Lower lobe of right lung (tissue), 2 donors: ENCODE measurements at regions not wholly inside any gene's neighbourhood (a gene's known extent, or its start where the extent isn't known, plus 50 kb on each side); places are given as distances from the start of the nearest gene placed in this dataset.
"Not testable (repeated sequence)": the region's sequence is repeated elsewhere in the genome, so short reads cannot be mapped to it uniquely, and the experiment has no call there.

Experiments used
- ATAC-seq, 2 donors: fragments of 200-7000 bp; cut with Tn5 transposase; one replicate each; pipeline ENCODE4 v1.9.1; 2020 to 2022; ENCODE audit warnings: mild to moderate bottlenecking in 2 of 2, moderate library complexity in 2 of 2
- DNase-seq: peaks from one replicate; pipeline ENCODE4 v3.0.0-alpha.2; 2020
- H3K27ac ChIP-seq: fragments of 200-600 bp; one replicate; pipeline ENCODE4 v1.8.0; 2022
- H3K27me3 ChIP-seq: fragments of 200-600 bp; one replicate; pipeline ENCODE4 v1.8.0; 2022; ENCODE audit warnings: low read depth
- H3K36me3 ChIP-seq: fragments of 200-600 bp; one replicate; pipeline ENCODE4 v1.8.0; 2022; ENCODE audit warnings: mild to moderate bottlenecking
- H3K4me1 ChIP-seq: fragments of 200-600 bp; one replicate; pipeline ENCODE4 v1.8.0; 2022
- H3K4me3 ChIP-seq: fragments of 200-600 bp; one replicate; pipeline ENCODE4 v1.8.0; 2022; ENCODE audit warnings: mild to moderate bottlenecking
- H3K9me3 ChIP-seq: fragments of 200-600 bp; one replicate; pipeline ENCODE4 v1.8.0; 2022
- intact Hi-C: fragments of 100-400 bp; cut with DNase I; formaldehyde crosslinking; loops from one replicate; pipeline ENCODE4 v1.11.0; 2022
- TF ChIP-seq, protein P1 (sequence below): fragments of 200-600 bp; IDR thresholded peaks from one replicate; pipeline ENCODE4 v1.8.0; 2022; ENCODE audit warnings: antibody characterized with exemption, mild to moderate bottlenecking
- donor health status: DM: no; HTN: yes; CAD: no; lungs with severe emphysema.

DNA sequence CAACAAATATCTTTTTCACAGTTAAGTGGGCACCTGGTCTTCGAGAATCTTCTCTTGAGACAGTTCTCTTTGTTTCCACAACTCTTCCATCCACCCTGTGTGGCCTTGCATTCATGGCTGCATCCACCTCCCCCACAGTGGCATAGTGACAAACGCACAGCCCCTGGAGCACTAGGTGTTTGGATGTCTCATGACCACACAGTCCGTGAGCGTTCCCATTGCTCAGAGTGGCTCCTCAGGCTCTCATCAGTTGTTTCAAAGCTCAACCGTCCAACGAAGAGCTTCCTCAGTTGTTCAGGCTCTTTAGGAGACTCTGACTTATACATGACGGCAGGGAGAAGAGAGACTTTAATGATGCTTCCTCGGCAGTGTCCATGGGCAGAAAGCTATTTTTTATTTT lies 191.6 kb downstream of the CDRT15L2 start:
- TF ChIP-seq, protein P1, sequence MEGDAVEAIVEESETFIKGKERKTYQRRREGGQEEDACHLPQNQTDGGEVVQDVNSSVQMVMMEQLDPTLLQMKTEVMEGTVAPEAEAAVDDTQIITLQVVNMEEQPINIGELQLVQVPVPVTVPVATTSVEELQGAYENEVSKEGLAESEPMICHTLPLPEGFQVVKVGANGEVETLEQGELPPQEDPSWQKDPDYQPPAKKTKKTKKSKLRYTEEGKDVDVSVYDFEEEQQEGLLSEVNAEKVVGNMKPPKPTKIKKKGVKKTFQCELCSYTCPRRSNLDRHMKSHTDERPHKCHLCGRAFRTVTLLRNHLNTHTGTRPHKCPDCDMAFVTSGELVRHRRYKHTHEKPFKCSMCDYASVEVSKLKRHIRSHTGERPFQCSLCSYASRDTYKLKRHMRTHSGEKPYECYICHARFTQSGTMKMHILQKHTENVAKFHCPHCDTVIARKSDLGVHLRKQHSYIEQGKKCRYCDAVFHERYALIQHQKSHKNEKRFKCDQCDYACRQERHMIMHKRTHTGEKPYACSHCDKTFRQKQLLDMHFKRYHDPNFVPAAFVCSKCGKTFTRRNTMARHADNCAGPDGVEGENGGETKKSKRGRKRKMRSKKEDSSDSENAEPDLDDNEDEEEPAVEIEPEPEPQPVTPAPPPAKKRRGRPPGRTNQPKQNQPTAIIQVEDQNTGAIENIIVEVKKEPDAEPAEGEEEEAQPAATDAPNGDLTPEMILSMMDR, result no peak
- no peak overlapping the region for H3K4me3 ChIP-seq
- H3K27ac ChIP-seq, result no peak overlapping the region
- intact Hi-C loops, result no loop called here
- no peaks in the 10 kb centered on the region for H3K4me1 ChIP-seq
- H3K27me3 ChIP-seq, result no peaks in the 10 kb centered on the region
- no peak for ATAC-seq
- DNase-seq, result no peak
- H3K9me3 ChIP-seq, result no peaks in the 10 kb centered on the region
- H3K36me3 ChIP-seq, result no peaks in the 10 kb centered on the region

DNA sequence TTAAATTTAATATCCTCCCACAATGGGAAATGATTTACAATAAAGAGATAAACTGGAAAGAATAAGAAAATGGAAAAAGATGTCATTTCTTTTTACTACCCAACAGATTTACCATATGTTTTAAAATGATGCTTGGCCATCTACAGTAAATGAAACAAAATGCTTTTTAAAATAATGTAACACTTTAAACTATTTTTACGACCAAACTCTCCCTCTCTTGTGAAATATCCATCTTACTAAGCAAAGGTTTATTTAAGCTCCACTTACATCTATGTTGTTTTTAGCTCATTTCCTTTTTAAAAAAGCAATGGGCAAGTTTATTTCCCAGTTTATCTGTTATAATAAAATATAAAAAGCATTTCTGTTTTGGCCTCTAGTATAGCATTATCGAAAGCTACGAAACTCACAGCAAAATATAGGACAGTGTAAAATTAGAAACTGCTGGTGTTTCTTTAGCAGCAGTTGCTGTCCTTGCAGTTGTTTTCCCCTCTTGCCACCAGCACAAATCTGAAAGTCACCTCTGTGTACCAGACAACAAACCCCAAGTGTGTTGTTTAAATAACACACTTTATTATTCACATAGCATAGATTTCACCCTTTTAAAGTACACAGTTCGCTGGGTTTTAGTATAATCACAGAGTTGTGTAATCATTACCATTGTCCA lies 195.1 kb downstream of the CDRT15L2 start:
- no peaks in the 10 kb centered on the region for H3K9me3 ChIP-seq
- no peaks in the 10 kb centered on the region for H3K4me1 ChIP-seq
- ATAC-seq, result no peak
- no peak overlapping the region for H3K4me3 ChIP-seq
- no peaks in the 10 kb centered on the region for H3K27me3 ChIP-seq
- H3K27ac ChIP-seq, result no peak overlapping the region
- intact Hi-C loops, result no loop called here
- no peak for DNase-seq
- H3K36me3 ChIP-seq, result no peaks in the 10 kb centered on the region
- TF ChIP-seq, protein P1, result no peak

DNA sequence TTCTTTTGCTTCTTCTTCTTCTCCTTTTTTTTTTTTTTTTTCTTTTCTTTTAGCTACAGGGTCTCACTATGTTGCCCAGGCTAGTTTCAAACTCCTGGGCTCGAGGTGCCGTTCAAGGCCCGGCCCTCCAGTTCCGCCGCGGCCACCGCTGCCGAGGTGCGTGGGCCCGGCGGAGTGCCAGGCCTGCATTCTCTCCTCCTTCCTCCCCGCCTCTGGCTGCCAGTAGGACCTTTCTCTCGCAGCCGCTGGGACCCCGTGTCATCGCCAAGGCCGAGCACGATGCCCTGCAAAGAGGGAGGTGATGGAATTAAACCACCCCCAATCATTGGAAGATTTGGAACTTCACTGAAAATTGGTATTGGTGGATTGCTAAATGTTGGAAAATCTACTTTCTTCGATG lies 195.8 kb downstream of the CDRT15L2 start:
- TF ChIP-seq, protein P1, result no peak
- Histone ChIP-seq H3K36me3 (no peaks in the 10 kb centered on the region), H3K4me3 (no peak overlapping the region), H3K27ac (no peak overlapping the region), H3K27me3 (no peaks in the 10 kb centered on the region), H3K9me3 (no peaks in the 10 kb centered on the region), H3K4me1 (no peaks in the 10 kb centered on the region)
- intact Hi-C loops, result no loop called here
- DNase-seq (no peak), ATAC-seq (no peak)

DNA sequence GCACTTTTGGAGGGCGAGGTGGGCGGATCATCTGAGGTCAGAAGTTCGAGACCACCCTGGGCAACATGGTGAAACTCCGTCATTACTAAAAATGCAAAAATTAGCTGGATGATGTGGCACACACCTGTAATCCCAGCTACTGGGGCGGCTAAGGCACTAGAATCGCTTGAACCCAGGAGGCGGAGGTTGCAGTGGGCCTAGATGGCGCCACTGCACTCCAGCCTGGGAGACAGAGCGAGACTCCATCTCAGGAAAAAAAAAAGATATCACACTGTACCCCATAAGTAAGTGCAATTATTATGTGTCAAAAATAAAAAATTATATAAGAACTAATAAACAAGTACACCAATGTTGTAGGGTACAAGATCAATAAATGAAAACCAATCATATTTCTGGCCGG lies 200.0 kb downstream of the CDRT15L2 start:
- DNase-seq, result no peak
- no peak for ATAC-seq
- Histone ChIP-seq H3K9me3 (no peaks in the 10 kb centered on the region), H3K4me1 (no peaks in the 10 kb centered on the region), H3K27me3 (peaks cover 15% of the 10 kb centered on the region), H3K4me3 (no peak overlapping the region), H3K27ac (no peak overlapping the region), H3K36me3 (no peaks in the 10 kb centered on the region)
- TF ChIP-seq, protein P1, result no peak
- intact Hi-C loops, result no loop called here

DNA sequence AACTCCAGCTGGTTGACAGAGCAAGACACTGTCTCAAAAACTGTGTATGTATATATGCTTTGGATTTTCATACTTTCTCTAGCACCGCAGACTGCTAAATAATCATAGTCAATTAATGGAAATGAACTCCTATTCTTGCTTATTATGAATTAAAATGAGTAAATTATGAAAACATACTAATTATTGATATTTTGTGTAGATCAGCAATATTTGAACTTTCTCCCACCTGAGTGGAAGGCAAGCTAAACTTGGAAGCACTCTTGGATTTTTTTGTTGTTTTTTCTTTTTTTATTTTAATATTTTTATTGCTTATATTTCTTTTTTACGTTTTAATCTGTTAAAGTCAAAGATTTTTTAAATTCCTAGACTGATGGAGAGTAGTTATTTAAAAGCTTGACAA lies 201.7 kb downstream of the CDRT15L2 start:
- Histone ChIP-seq H3K36me3 (no peaks in the 10 kb centered on the region), H3K27ac (no peak overlapping the region), H3K4me3 (no peak overlapping the region), H3K9me3 (no peaks in the 10 kb centered on the region), H3K4me1 (no peaks in the 10 kb centered on the region), H3K27me3 (peaks cover 15% of the 10 kb centered on the region)
- DNase-seq (no peak), ATAC-seq (no peak)
- intact Hi-C loops, result no loop called here
- TF ChIP-seq, protein P1, result no peak

DNA sequence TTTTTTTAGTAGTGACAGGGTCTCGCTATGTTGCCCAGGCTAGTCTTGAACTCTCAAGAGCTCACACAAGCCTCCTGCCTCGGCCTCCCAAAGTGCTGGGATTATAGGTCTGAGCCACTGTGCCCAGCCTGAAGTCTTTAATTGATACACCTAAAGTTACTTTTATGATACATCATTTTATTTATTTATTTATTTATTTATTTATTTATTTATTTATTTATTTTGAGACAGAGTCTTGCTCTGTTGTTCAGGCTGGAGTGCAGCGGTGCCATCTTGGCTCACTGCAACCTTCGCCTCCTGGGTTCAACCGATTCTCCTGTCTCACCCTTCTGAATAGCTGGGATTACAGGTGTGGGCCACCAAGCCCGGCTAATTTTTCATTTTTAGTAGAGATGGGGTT lies 202.3 kb downstream of the CDRT15L2 start:
- H3K36me3 ChIP-seq, H3K4me1 ChIP-seq, H3K27ac ChIP-seq, H3K4me3 ChIP-seq, DNase-seq, H3K9me3 ChIP-seq, intact Hi-C loops, ATAC-seq: not testable (repeated sequence)
- peaks cover 15% of the 10 kb centered on the region for H3K27me3 ChIP-seq
